Stomach (tissue), 4 donors: ENCODE measurements at regions not wholly inside any gene's neighbourhood (a gene's known extent, or its start where the extent isn't known, plus 50 kb on each side); places are given as distances from the start of the nearest gene placed in this dataset.

Experiments used
- CTCF ChIP-seq, 7 experiments: fragments of 450-650 bp in 4 of 7; fragments of 200-600 bp in 3 of 7; sonication (generic) in 3 of 7; IDR thresholded peaks; one replicate each; pipeline ENCODE4 v1.5.1; 2016 to 2019; ENCODE audit warnings: antibody characterized with exemption in 7 of 7, control low read depth in 2 of 7, mild to moderate bottlenecking in 1 of 7
- POLR2A ChIP-seq, 4 donors: fragments of 450-650 bp; IDR thresholded peaks; one replicate each; pipeline ENCODE4 v1.6.1; 2016; ENCODE audit warnings: antibody characterized with exemption in 4 of 4, control low read depth in 2 of 4, mild to moderate bottlenecking in 1 of 4, moderate library complexity in 1 of 4

- TF ChIP-seq CTCF (IDR thresholded peaks at IDR 0.05) = no peak
- no peak for TF ChIP-seq POLR2A (IDR thresholded peaks at IDR 0.05)
These were observed 662.6 kb downstream of the RFPL4B start for GRCh38 chr6:113009682-113010081.
